Peyer's patch (tissue), 4 donors: ENCODE measurements at regions not wholly inside any gene's neighbourhood (a gene's known extent, or its start where the extent isn't known, plus 50 kb on each side); places are given as distances from the start of the nearest gene placed in this dataset.

ENCODE experiments used
- CTCF ChIP-seq, 6 experiments: fragments of 450-650 bp in 4 of 6; fragments of 200-600 bp in 2 of 6; sonication (generic) in 1 of 6; IDR thresholded peaks; one replicate each; pipeline ENCODE4 v1.5.1; 2017 to 2019; ENCODE audit warnings: antibody characterized with exemption in 6 of 6, mild to moderate bottlenecking in 3 of 6, moderate library complexity in 1 of 6
- POLR2A ChIP-seq, 2 donors: fragments of 450-650 bp; IDR thresholded peaks; one replicate each; pipeline ENCODE4 v1.5.1; 2017; ENCODE audit warnings: antibody characterized with exemption in 2 of 2, mild to moderate bottlenecking in 2 of 2, moderate library complexity in 2 of 2

- TF ChIP-seq CTCF (IDR thresholded peaks at IDR 0.05) (no peak), POLR2A (IDR thresholded peaks at IDR 0.05) (no peak)
Measured at GRCh38 chr12:86574143-86574542, 318.0 kb upstream of the MGAT4C start.
